ENCODE measurements at regions not wholly inside any gene's neighbourhood (a gene's known extent, or its start where the extent isn't known, plus 50 kb on each side); places are given as distances from the start of the nearest gene placed in this dataset.

GRCh38 chr6:80696268-80696667 lies 589.8 kb downstream of the BCKDHB start (continued):
- TF ChIP-seq PBX3 (IDR thresholded peaks at IDR 0.05) (no peak), MXI1 (IDR thresholded peaks at IDR 0.05; ENCODE audit: low read depth, low read length) (no peak)

- no peak for DNase-seq
- 69% methylated on average over 6 of the region's 6 CpGs for WGBS (ENCODE audit: low lambda C conversion rate)
- Histone ChIP-seq H3K36me3 (replicated peaks in 1 of 2; ENCODE audit: control insufficient read depth in 1 of 2, insufficient read depth in 2 of 2, low read length in 1 of 2) (no peaks in the 10 kb centered on the region), H3K79me2 (ENCODE audit: insufficient read depth) (no peaks in the 10 kb centered on the region), H3K4me1 (ENCODE audit: control insufficient read depth in 1 of 2, insufficient read depth in 2 of 2, low read depth in 1 of 2, low read length in 1 of 2) (no peaks in the 10 kb centered on the region; a peak in 1 of 4 replicates), H3K4me2 (no peak overlapping the region), H2AFZ (ENCODE audit: low read depth) (no peak overlapping the region), H3K9ac (no peak overlapping the region), H3K9me3 (no peaks in the 10 kb centered on the region), H3K9me2 (no peaks in the 10 kb centered on the region), H3F3A (replicated peaks; ENCODE audit: insufficient read depth) (no peaks in the 10 kb centered on the region), H3K27ac (ENCODE audit: low read depth in 2 of 2, low read length in 1 of 2) (no peak overlapping the region), H3K27me3 (ENCODE audit: insufficient read depth) (no peaks in the 10 kb centered on the region), H4K20me1 (ENCODE audit: insufficient read depth) (no peaks in the 10 kb centered on the region), H3K4me3 (ENCODE audit: low read depth in 2 of 2, low read length in 1 of 2) (no peak overlapping the region)
- ChIA-PET CTCF (no interaction called here), POLR2A (no interaction called here)
- TF ChIP-seq ELF1 (IDR thresholded peaks at IDR 0.05) (no peak), RFX5 (IDR thresholded peaks at IDR 0.05; ENCODE audit: low read length) (no peak), SMC3 (IDR thresholded peaks at IDR 0.05; ENCODE audit: low read depth, low read length) (no peak), CHD2 (IDR thresholded peaks at IDR 0.05; ENCODE audit: low read length, partially characterized antibody) (no peak), MEF2A (IDR thresholded peaks at IDR 0.05; ENCODE audit: borderline replicate concordance, low read depth) (no peak), MXI1 (IDR thresholded peaks at IDR 0.05; ENCODE audit: low read depth, low read length) (no peak), GABPA (IDR thresholded peaks at IDR 0.05; ENCODE audit: low read depth) (no peak), EZH2phosphoT487 (IDR thresholded peaks at IDR 0.05; ENCODE audit: borderline replicate concordance, low read depth) (no peak), CTCF (IDR thresholded peaks at IDR 0.05) (no peak), IRF3 (IDR thresholded peaks at IDR 0.05; ENCODE audit: low read depth, low read length) (no peak), RXRA (IDR thresholded peaks at IDR 0.05; ENCODE audit: borderline replicate concordance, low read depth) (no peak)
Measured at GRCh38 chr6:80690551-80691131, 584.2 kb downstream of the BCKDHB start.
